Central memory CD8-positive, alpha-beta T cell (primary cell): ENCODE measurements at regions not wholly inside any gene's neighbourhood (a gene's known extent, or its start where the extent isn't known, plus 50 kb on each side); places are given as distances from the start of the nearest gene placed in this dataset.

Experiments
- ATAC-seq: fragments of 150-1000 bp; cut with Tn5 transposase; replicated peaks from 2 replicates; pipeline ENCODE4 v1.10.0; 2022; ENCODE audit warnings: mild to moderate bottlenecking, moderate FRiP score, moderate number of reproducible peaks; ENCODE audit not compliant: poor library complexity, severe bottlenecking; ENCODE audit errors: extremely low read depth
- DNase-seq, 2 donors: peaks; one replicate each; pipeline ENCODE4 v3.0.0; 2021; ENCODE audit warnings: low spot score in 2 of 2
- H3K27ac Mint-ChIP-seq: one replicate; pipeline ENCODE4 v1.8.0; 2022; ENCODE audit warnings: low read depth, mild to moderate bottlenecking, moderate library complexity, mixed read lengths
- H3K27me3 Mint-ChIP-seq: one replicate; pipeline ENCODE4 v1.8.0; 2022; ENCODE audit warnings: mixed read lengths
- H3K36me3 Mint-ChIP-seq: one replicate; pipeline ENCODE4 v1.8.0; 2022; ENCODE audit warnings: mild to moderate bottlenecking, moderate library complexity, mixed read lengths; ENCODE audit not compliant: insufficient read depth
- H3K4me1 Mint-ChIP-seq: one replicate; pipeline ENCODE4 v1.8.0; 2022; ENCODE audit warnings: mixed read lengths
- H3K4me3 Mint-ChIP-seq: one replicate; pipeline ENCODE4 v1.8.0; 2022; ENCODE audit warnings: mild to moderate bottlenecking, moderate library complexity, mixed read lengths
- H3K9me3 Mint-ChIP-seq: one replicate; pipeline ENCODE4 v1.8.0; 2022; ENCODE audit warnings: mixed read lengths

GRCh38 chr11:80986421-80987074, 1545.7 kb upstream of the TENM4 start:
- no peak for ATAC-seq

DNA sequence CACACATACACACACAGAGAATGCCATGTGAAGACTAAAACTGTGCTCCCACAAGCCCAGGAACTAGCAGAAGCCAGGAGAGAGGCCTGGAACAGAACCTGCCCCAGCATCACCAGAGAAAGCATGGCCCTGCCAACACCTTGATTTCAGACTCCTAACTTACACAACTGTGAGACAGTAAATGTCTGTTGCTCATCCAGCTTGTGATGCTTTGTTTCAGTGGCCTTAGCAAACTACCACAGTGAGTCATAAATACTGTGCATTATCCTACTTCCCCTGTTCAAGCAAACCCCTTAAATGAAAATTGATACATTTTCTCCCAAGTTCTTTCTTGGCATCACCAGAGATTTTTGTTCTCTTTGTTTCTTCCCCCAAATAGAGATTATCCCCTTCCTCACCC, 1539.4 kb upstream of the TENM4 start:
- no peaks in the 10 kb centered on the region for H3K4me1 Mint-ChIP-seq
- no peaks in the 10 kb centered on the region for H3K27me3 Mint-ChIP-seq
- H3K4me3 Mint-ChIP-seq = no peak overlapping the region
- no peaks in the 10 kb centered on the region for H3K36me3 Mint-ChIP-seq
- ATAC-seq (no peak), DNase-seq (no peak)
- peaks cover 20% of the 10 kb centered on the region for H3K9me3 Mint-ChIP-seq
- no peak overlapping the region for H3K27ac Mint-ChIP-seq

More at GRCh38 chr11:80986421-80987074, 1545.7 kb upstream of the TENM4 start:
- Mint-ChIP-seq H3K27me3 (no peaks in the 10 kb centered on the region), H3K9me3 (peaks cover 27% of the 10 kb centered on the region), H3K4me1 (no peaks in the 10 kb centered on the region), H3K36me3 (no peaks in the 10 kb centered on the region), H3K4me3 (no peak overlapping the region), H3K27ac (no peak overlapping the region)
- DNase-seq = no peak

DNA sequence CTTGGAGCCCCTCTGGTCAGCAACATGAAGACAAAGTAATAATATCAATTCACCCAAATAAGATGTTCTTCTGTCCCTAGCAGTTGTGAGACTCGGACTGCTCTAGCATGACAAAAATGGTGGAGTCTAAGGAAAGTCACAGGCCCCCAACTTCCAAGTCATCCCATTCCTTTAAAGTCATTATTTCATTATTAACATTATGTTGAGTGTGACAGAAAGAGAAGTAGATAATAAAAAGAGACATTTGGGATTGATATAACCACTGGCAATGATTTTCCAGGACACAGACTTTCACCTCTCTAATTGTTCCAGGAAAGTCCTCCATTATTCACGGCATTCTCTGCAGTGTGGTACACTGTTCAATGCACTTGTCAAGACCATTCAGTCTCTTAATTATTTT, 1533.0 kb upstream of the TENM4 start:
- ATAC-seq (no peak), DNase-seq (no peak)
- Mint-ChIP-seq H3K27ac (no peak overlapping the region), H3K36me3 (no peaks in the 10 kb centered on the region), H3K4me1 (no peaks in the 10 kb centered on the region), H3K9me3 (peaks cover 14% of the 10 kb centered on the region), H3K4me3 (no peak overlapping the region), H3K27me3 (no peaks in the 10 kb centered on the region)

- H3K9me3 Mint-ChIP-seq = peaks cover 20% of the 10 kb centered on the region
- H3K36me3 Mint-ChIP-seq = no peaks in the 10 kb centered on the region
- ATAC-seq (no peak), DNase-seq (no peak)
- no peak overlapping the region for H3K27ac Mint-ChIP-seq
- H3K4me3 Mint-ChIP-seq = no peak overlapping the region
- no peaks in the 10 kb centered on the region for H3K4me1 Mint-ChIP-seq
- H3K27me3 Mint-ChIP-seq = no peaks in the 10 kb centered on the region
These were observed 1529.2 kb upstream of the TENM4 start for GRCh38 chr11:80970037-80970436.

GRCh38 chr11:80967649-80968048, 1526.8 kb upstream of the TENM4 start:
- Mint-ChIP-seq H3K4me1 (no peaks in the 10 kb centered on the region), H3K27ac (no peak overlapping the region), H3K4me3 (no peak overlapping the region), H3K36me3 (no peaks in the 10 kb centered on the region), H3K27me3 (no peaks in the 10 kb centered on the region), H3K9me3 (peaks cover 34% of the 10 kb centered on the region)
- ATAC-seq = no peak
- DNase-seq = no peak

DNA sequence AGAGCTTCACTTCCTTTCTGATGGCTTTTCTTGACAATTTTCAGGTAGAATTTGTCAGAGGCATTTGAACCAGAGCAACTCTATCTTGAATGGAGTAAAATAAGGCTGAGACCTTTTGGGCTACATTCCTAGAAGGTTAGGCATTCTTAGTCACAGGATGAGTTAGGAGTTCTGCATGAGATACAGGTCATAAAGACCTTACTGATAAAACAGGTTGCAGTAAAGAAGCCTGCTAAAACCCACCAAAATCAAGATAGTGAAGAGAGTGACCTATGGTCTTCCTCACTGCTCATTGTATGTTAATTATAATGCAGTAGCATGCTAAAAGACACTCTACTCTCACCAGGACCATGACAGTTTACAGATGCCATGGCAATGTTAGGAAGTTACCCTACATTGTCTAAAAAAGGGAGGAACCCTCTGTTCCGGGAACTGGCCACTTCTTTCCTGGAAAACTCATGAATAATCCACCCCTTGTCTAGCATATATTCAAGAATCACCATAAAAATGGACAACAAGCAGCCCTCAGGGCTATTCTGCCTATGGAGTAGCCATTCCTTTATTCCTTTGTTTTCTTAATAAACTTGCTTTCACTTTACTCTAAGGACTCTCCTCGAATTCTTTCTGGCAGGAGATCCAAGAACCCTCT, 1519.7 kb upstream of the TENM4 start:
- DNase-seq (no peak), ATAC-seq (no peak)
- Mint-ChIP-seq H3K9me3 (peaks cover 31% of the 10 kb centered on the region), H3K36me3 (no peaks in the 10 kb centered on the region), H3K4me1 (no peaks in the 10 kb centered on the region), H3K4me3 (no peak overlapping the region), H3K27ac (no peak overlapping the region), H3K27me3 (no peaks in the 10 kb centered on the region)

- Mint-ChIP-seq H3K4me3 (no peak overlapping the region), H3K9me3 (peaks cover 27% of the 10 kb centered on the region), H3K36me3 (no peaks in the 10 kb centered on the region), H3K27ac (no peak overlapping the region), H3K27me3 (no peaks in the 10 kb centered on the region), H3K4me1 (no peaks in the 10 kb centered on the region)
- ATAC-seq = no peak
- no peak for DNase-seq
These were observed 1518.9 kb upstream of the TENM4 start for GRCh38 chr11:80959751-80960150.

- no peak overlapping the region for H3K4me3 Mint-ChIP-seq
- ATAC-seq (no peak), DNase-seq (no peak)
- H3K9me3 Mint-ChIP-seq = peaks cover 22% of the 10 kb centered on the region
- H3K27me3 Mint-ChIP-seq = no peaks in the 10 kb centered on the region
- H3K36me3 Mint-ChIP-seq = no peaks in the 10 kb centered on the region
- no peaks in the 10 kb centered on the region for H3K4me1 Mint-ChIP-seq
- no peak overlapping the region for H3K27ac Mint-ChIP-seq
These were observed 1518.2 kb upstream of the TENM4 start for GRCh38 chr11:80958987-80959386.

DNA sequence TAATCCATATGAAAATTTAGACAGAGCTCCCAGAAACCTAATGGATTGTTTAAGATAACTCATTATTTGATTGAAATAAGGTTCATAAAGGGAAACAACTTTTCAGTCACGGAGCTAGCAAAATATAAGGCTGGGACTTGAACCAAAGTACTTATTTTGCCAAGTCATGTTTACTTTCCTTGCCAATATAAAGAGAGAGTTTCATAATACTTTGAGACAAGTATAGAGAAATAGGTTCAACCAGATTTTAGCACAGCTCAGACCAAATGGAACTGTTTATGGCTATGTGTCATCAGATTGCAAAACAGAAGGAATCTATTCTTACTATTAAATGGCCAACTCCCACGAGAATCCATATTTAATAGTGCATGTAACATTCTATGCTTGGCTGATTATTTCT, 1517.5 kb upstream of the TENM4 start:
- Mint-ChIP-seq H3K36me3 (no peaks in the 10 kb centered on the region), H3K9me3 (peaks cover 17% of the 10 kb centered on the region), H3K27me3 (no peaks in the 10 kb centered on the region), H3K4me3 (no peak overlapping the region), H3K4me1 (no peaks in the 10 kb centered on the region), H3K27ac (no peak overlapping the region)
- ATAC-seq (no peak), DNase-seq (no peak)

GRCh38 chr11:80955588-80955987, 1514.8 kb upstream of the TENM4 start:
- no peak overlapping the region for H3K4me3 Mint-ChIP-seq
- no peaks in the 10 kb centered on the region for H3K36me3 Mint-ChIP-seq
- ATAC-seq (no peak), DNase-seq (no peak)
- no peaks in the 10 kb centered on the region for H3K27me3 Mint-ChIP-seq
- H3K4me1 Mint-ChIP-seq = no peaks in the 10 kb centered on the region
- no peak overlapping the region for H3K27ac Mint-ChIP-seq
- peaks cover 13% of the 10 kb centered on the region for H3K9me3 Mint-ChIP-seq

DNA sequence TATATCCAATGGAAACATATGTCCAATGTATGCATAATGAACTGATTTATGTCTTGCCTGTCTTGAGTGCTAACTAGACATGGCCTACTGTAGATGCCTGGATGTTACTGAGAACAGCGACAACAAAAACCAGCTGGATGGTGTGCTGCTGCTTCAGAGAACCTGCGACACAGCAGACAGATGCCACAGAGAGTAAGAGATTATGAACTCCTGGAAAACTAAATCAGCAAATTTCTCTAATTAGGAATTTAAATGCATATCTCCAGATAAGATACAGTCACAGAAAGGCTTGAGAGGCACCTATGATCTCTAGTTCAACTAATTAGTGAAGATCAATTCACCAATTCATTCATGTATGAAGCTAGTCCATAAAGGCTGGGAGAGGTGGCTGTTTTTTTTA, 1508.0 kb upstream of the TENM4 start:
- no peak overlapping the region for H3K27ac Mint-ChIP-seq
- ATAC-seq (no peak), DNase-seq (no peak)
- H3K4me3 Mint-ChIP-seq = no peak overlapping the region
- no peaks in the 10 kb centered on the region for H3K4me1 Mint-ChIP-seq
- no peaks in the 10 kb centered on the region for H3K36me3 Mint-ChIP-seq
- H3K9me3 Mint-ChIP-seq = peaks cover 30% of the 10 kb centered on the region
- H3K27me3 Mint-ChIP-seq = no peaks in the 10 kb centered on the region

DNA sequence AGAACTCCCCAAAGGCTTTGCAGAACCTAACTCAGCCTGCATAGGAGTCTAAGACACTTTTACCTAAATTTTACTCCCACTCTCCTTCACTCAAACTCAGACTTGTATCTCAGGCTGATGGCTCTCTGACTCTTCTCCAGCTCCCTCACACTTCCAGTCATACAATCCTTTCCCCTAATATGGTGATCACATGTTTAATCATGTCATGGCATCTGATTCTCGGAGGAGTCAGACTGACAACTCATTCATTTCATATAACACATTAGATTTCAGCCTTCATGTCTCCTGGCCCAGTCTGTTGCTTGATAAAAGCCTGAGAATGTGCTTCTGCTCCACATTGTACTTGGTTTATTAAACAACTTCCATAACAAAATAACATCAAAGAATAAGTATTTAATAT, 1503.9 kb upstream of the TENM4 start:
- Mint-ChIP-seq H3K27me3 (no peaks in the 10 kb centered on the region), H3K27ac (no peak overlapping the region), H3K4me3 (no peak overlapping the region), H3K36me3 (no peaks in the 10 kb centered on the region), H3K4me1 (no peaks in the 10 kb centered on the region), H3K9me3 (peaks cover 30% of the 10 kb centered on the region)
- no peak for ATAC-seq
- DNase-seq = no peak

DNA sequence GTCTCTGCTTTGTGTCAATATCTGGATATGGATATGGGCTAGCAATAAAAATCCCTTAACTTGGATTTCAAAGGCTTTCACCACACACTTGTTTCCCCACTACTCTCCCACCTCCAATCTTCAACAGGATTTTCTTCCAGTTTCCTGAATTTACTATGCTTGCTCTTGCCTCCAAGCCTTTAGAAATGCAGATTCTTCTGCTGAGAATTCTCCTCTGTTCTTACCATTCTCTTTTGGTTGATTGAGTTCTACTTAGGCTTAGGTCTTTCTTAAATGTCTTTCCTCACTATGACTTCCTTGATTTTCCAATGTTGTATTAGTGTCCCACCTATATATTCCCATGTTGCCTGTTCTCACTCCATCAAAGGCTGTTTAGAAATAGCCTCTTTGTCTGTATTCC, 1502.4 kb upstream of the TENM4 start:
- H3K27ac Mint-ChIP-seq = no peak overlapping the region
- H3K9me3 Mint-ChIP-seq = peaks cover 19% of the 10 kb centered on the region
- H3K4me3 Mint-ChIP-seq = no peak overlapping the region
- DNase-seq = no peak
- H3K36me3 Mint-ChIP-seq = no peaks in the 10 kb centered on the region
- no peaks in the 10 kb centered on the region for H3K4me1 Mint-ChIP-seq
- no peak for ATAC-seq
- H3K27me3 Mint-ChIP-seq = no peaks in the 10 kb centered on the region
